ENCODE measurements at regions not wholly inside any gene's neighbourhood (a gene's known extent, or its start where the extent isn't known, plus 50 kb on each side); places are given as distances from the start of the nearest gene placed in this dataset.
"Not testable (repeated sequence)": the region's sequence is repeated elsewhere in the genome, so short reads cannot be mapped to it uniquely, and the experiment has no call there.

- DNase-seq (ENCODE audit: low read depth), result no peak
These were observed 397.2 kb downstream of the SLITRK1 start for GRCh38 chr13:83485101-83485500.

GRCh38 chr13:83471011-83471410, 411.3 kb downstream of the SLITRK1 start:
- no peak for DNase-seq (ENCODE audit: low read depth)

GRCh38 chr13:83470133-83470797, 412.0 kb downstream of the SLITRK1 start:
- no peak for DNase-seq (ENCODE audit: low read depth)

- DNase-seq (ENCODE audit: low read depth), result no peak
These were observed 428.6 kb downstream of the SLITRK1 start for GRCh38 chr13:83453723-83454122.

- no peak for DNase-seq (ENCODE audit: low read depth)
These were observed 429.0 kb downstream of the SLITRK1 start for GRCh38 chr13:83453300-83453699.

- no peak for DNase-seq (ENCODE audit: low read depth)
These were observed 429.9 kb downstream of the SLITRK1 start for GRCh38 chr13:83452292-83452950.

GRCh38 chr13:83450591-83450990, 431.7 kb downstream of the SLITRK1 start:
- DNase-seq (ENCODE audit: low read depth), result no peak

GRCh38 chr13:83449668-83450395, 432.4 kb downstream of the SLITRK1 start:
- peak; percentile 18 for DNase-seq (ENCODE audit: low read depth)

- DNase-seq (ENCODE audit: low read depth), result no peak
These were observed 441.8 kb downstream of the SLITRK1 start for GRCh38 chr13:83440465-83440864.

- DNase-seq (ENCODE audit: low read depth), result not testable (repeated sequence)
These were observed 442.8 kb downstream of the SLITRK1 start for GRCh38 chr13:83439464-83439863.

GRCh38 chr13:83423861-83424260, 458.4 kb downstream of the SLITRK1 start:
- no peak for DNase-seq (ENCODE audit: low read depth)

- no peak for DNase-seq (ENCODE audit: low read depth)
These were observed 458.9 kb downstream of the SLITRK1 start for GRCh38 chr13:83423381-83423780.

- no peak for DNase-seq (ENCODE audit: low read depth)
These were observed 467.9 kb downstream of the SLITRK1 start for GRCh38 chr13:83414393-83414792.

GRCh38 chr13:83386609-83387008, 495.7 kb downstream of the SLITRK1 start:
- DNase-seq (ENCODE audit: low read depth), result no peak

- no peak for DNase-seq (ENCODE audit: low read depth)
These were observed 503.4 kb downstream of the SLITRK1 start for GRCh38 chr13:83378908-83379307.

- peak; percentile 56 for DNase-seq (ENCODE audit: low read depth)
These were observed 504.8 kb downstream of the SLITRK1 start for GRCh38 chr13:83377491-83377890.

GRCh38 chr13:83372786-83373185, 509.5 kb downstream of the SLITRK1 start:
- DNase-seq (ENCODE audit: low read depth), result no peak

GRCh38 chr13:83365723-83366122, 516.6 kb downstream of the SLITRK1 start:
- DNase-seq (ENCODE audit: low read depth), result no peak

- DNase-seq (ENCODE audit: low read depth), result no peak
These were observed 527.2 kb downstream of the SLITRK1 start for GRCh38 chr13:83355041-83355440.

GRCh38 chr13:83352391-83352790, 529.9 kb downstream of the SLITRK1 start:
- DNase-seq (ENCODE audit: low read depth), result no peak

GRCh38 chr13:83350569-83350968, 531.7 kb downstream of the SLITRK1 start:
- peak; percentile 6 for DNase-seq (ENCODE audit: low read depth)

- DNase-seq (ENCODE audit: low read depth), result no peak
These were observed 537.8 kb downstream of the SLITRK1 start for GRCh38 chr13:83344518-83344917.

GRCh38 chr13:83340170-83340569, 542.1 kb downstream of the SLITRK1 start:
- no peak for DNase-seq (ENCODE audit: low read depth)
